ENCODE measurements at regions not wholly inside any gene's neighbourhood (a gene's known extent, or its start where the extent isn't known, plus 50 kb on each side); places are given as distances from the start of the nearest gene placed in this dataset.

GRCh38 chr6:66771626-66772025, 1064.6 kb upstream of the EYS start:
- TF ChIP-seq CTCF (conservative IDR thresholded peaks at IDR 0.05; ENCODE audit: low read depth, low read length) (no peak), EZH2phosphoT487 (IDR thresholded peaks at IDR 0.05; ENCODE audit: borderline replicate concordance, low read length) (no peak), EZH2 (IDR thresholded peaks at IDR 0.05; ENCODE audit: low read length, unreplicated experiment) (no peak)
- Histone ChIP-seq H3K9ac (ENCODE audit: low read length) (no peak overlapping the region), H3K4me1 (ENCODE audit: insufficient read depth, low read length) (no peaks in the 10 kb centered on the region), H4K20me1 (ENCODE audit: low read length) (no peaks in the 10 kb centered on the region), H3K4me3 (ENCODE audit: low read length) (no peak overlapping the region), H3K27me3 (ENCODE audit: low read length) (no peaks in the 10 kb centered on the region), H3K27ac (ENCODE audit: low read length) (no peak overlapping the region), H3K9me2 (replicated peaks; ENCODE audit: low read length) (no peaks in the 10 kb centered on the region), H3K9me3 (ENCODE audit: low read length) (no peaks in the 10 kb centered on the region), H2AFZ (ENCODE audit: low read length) (no peak overlapping the region), H3K36me3 (ENCODE audit: low read depth, low read length) (no peaks in the 10 kb centered on the region), H3F3A (ENCODE audit: low read length, unreplicated experiment) (no peaks in the 10 kb centered on the region), H3K79me2 (ENCODE audit: low read length) (no peaks in the 10 kb centered on the region), H3K4me2 (ENCODE audit: low read length) (no peak overlapping the region)
- ATAC-seq: no peak
- BruUV-seq (replicated peaks): no TSS peak
- intact Hi-C loops (cut with micrococcal nuclease): no loop called here
- ChIA-PET POLR2A (ENCODE audit: unreplicated experiment) (no interaction called here), CTCF (no interaction called here)
- DNase-seq: no peak

- no peak for ATAC-seq
- Histone ChIP-seq H3K9me3 (ENCODE audit: low read length) (no peaks in the 10 kb centered on the region), H3K4me3 (ENCODE audit: low read length) (no peak overlapping the region), H2AFZ (ENCODE audit: low read length) (no peak overlapping the region), H3K27ac (ENCODE audit: low read length) (no peak overlapping the region), H3F3A (ENCODE audit: low read length, unreplicated experiment) (no peaks in the 10 kb centered on the region), H4K20me1 (ENCODE audit: low read length) (no peaks in the 10 kb centered on the region), H3K79me2 (ENCODE audit: low read length) (no peaks in the 10 kb centered on the region), H3K4me1 (ENCODE audit: insufficient read depth, low read length) (no peaks in the 10 kb centered on the region), H3K4me2 (ENCODE audit: low read length) (no peak overlapping the region), H3K27me3 (ENCODE audit: low read length) (no peaks in the 10 kb centered on the region), H3K9me2 (replicated peaks; ENCODE audit: low read length) (no peaks in the 10 kb centered on the region), H3K9ac (ENCODE audit: low read length) (no peak overlapping the region), H3K36me3 (ENCODE audit: low read depth, low read length) (no peaks in the 10 kb centered on the region)
- DNase-seq: no peak
- intact Hi-C loops (cut with micrococcal nuclease): no loop called here
- TF ChIP-seq EZH2phosphoT487 (IDR thresholded peaks at IDR 0.05; ENCODE audit: borderline replicate concordance, low read length): no peak
- TF ChIP-seq CTCF (conservative IDR thresholded peaks at IDR 0.05; ENCODE audit: low read depth, low read length): no peak
- no peak for TF ChIP-seq EZH2 (IDR thresholded peaks at IDR 0.05; ENCODE audit: low read length, unreplicated experiment)
- no TSS peak for BruUV-seq (replicated peaks)
- CTCF ChIA-PET: no interaction called here
- POLR2A ChIA-PET (ENCODE audit: unreplicated experiment): no interaction called here
Measured at GRCh38 chr6:66751630-66752029, 1044.6 kb upstream of the EYS start.

- Histone ChIP-seq H2AFZ (ENCODE audit: low read length) (no peak overlapping the region), H3K79me2 (ENCODE audit: low read length) (no peaks in the 10 kb centered on the region), H3F3A (ENCODE audit: low read length, unreplicated experiment) (no peaks in the 10 kb centered on the region), H3K4me2 (ENCODE audit: low read length) (no peak overlapping the region), H4K20me1 (ENCODE audit: low read length) (no peaks in the 10 kb centered on the region), H3K27ac (ENCODE audit: low read length) (no peak overlapping the region), H3K9ac (ENCODE audit: low read length) (no peak overlapping the region), H3K36me3 (ENCODE audit: low read depth, low read length) (no peaks in the 10 kb centered on the region), H3K4me1 (ENCODE audit: insufficient read depth, low read length) (peaks cover 7% of the 10 kb centered on the region), H3K9me3 (ENCODE audit: low read length) (no peaks in the 10 kb centered on the region), H3K4me3 (ENCODE audit: low read length) (no peak overlapping the region), H3K27me3 (ENCODE audit: low read length) (no peaks in the 10 kb centered on the region), H3K9me2 (replicated peaks; ENCODE audit: low read length) (no peaks in the 10 kb centered on the region)
- ATAC-seq (no peak), DNase-seq (no peak)
- BruUV-seq (replicated peaks): no TSS peak
- no peak for TF ChIP-seq EZH2phosphoT487 (IDR thresholded peaks at IDR 0.05; ENCODE audit: borderline replicate concordance, low read length)
- TF ChIP-seq EZH2 (IDR thresholded peaks at IDR 0.05; ENCODE audit: low read length, unreplicated experiment): no peak
- CTCF ChIA-PET: no interaction called here
- POLR2A ChIA-PET (ENCODE audit: unreplicated experiment): no interaction called here
- intact Hi-C loops (cut with micrococcal nuclease): no loop called here
Measured at GRCh38 chr6:66740346-66740745, 1033.3 kb upstream of the EYS start.
